ENCODE measurements at regions not wholly inside any gene's neighbourhood (a gene's known extent, or its start where the extent isn't known, plus 50 kb on each side); places are given as distances from the start of the nearest gene placed in this dataset.

- Histone ChIP-seq H3K4ac (ENCODE audit: low read depth in 1 of 2, low read length in 2 of 2) (peak overlapping the region in 1 of 2 experiments; percentile 49), H2BK15ac (ENCODE audit: low read depth, poor library complexity, severe bottlenecking) (no peak overlapping the region), H3K9ac (ENCODE audit: low read length) (peak overlapping the region; percentile 53), H3K9me3 (ENCODE audit: control insufficient read depth, low read length) (no peaks in the 10 kb centered on the region), H3K27me3 (ENCODE audit: control insufficient read depth in 1 of 2, insufficient read depth in 1 of 2, low read length in 2 of 2) (peaks cover 3 to 14% of the 10 kb centered on the region in 2 experiments), H3K27ac (ENCODE audit: low read length, poor library complexity, severe bottlenecking) (peak overlapping the region; percentile 80), H4K8ac (ENCODE audit: low read length) (no peak overlapping the region), H3K4me1 (ENCODE audit: control insufficient read depth, insufficient read depth, low read depth, low read length) (peaks cover 31% of the 10 kb centered on the region), H2BK5ac (ENCODE audit: low read depth, low read length, poor library complexity, severe bottlenecking) (peak overlapping the region; percentile 19), H2AK5ac (ENCODE audit: low read length, severe bottlenecking) (peak overlapping the region; percentile 69), H2BK120ac (ENCODE audit: low read depth, low read length) (no peak overlapping the region), H3K4me3 (ENCODE audit: insufficient read depth in 1 of 2, low read depth in 1 of 2, low read length in 2 of 2) (peak overlapping the region in 1 of 2 experiments; percentile 27), H3K79me1 (replicated peaks; ENCODE audit: low read length, poor library complexity, severe bottlenecking) (no peaks in the 10 kb centered on the region), H3K36me3 (ENCODE audit: control insufficient read depth in 1 of 2, insufficient read depth in 2 of 2, low read depth in 1 of 2, low read length in 2 of 2) (no peaks in the 10 kb centered on the region), H2AFZ (ENCODE audit: low read depth, low read length) (no peak overlapping the region), H3K23ac (ENCODE audit: low read length in 2 of 2) (no peak overlapping the region), H3K14ac (ENCODE audit: low read length in 2 of 2) (no peak overlapping the region), H4K91ac (ENCODE audit: low read length) (no peak overlapping the region), H2BK12ac (ENCODE audit: low read length in 2 of 2) (peak overlapping the region in 1 of 2 experiments; percentile 39), H3K18ac (ENCODE audit: low read depth in 1 of 2, low read length in 2 of 2) (peak overlapping the region; percentile 17 to 90), H3K4me2 (ENCODE audit: low read length, poor library complexity, severe bottlenecking) (peak overlapping the region; percentile 63)
- 88% methylated on average over 3 of the region's 4 CpGs for WGBS
- DNase-seq, result no peak
Measured at GRCh38 chr16:14013145-14013570, 58.0 kb upstream of the MRTFB start.

- Histone ChIP-seq H3K79me1 (replicated peaks; ENCODE audit: low read length, poor library complexity, severe bottlenecking) (no peaks in the 10 kb centered on the region), H3K4me2 (ENCODE audit: low read length, poor library complexity, severe bottlenecking) (peak overlapping the region; percentile 74), H2BK12ac (ENCODE audit: low read length in 2 of 2) (peak overlapping the region in 1 of 2 experiments; percentile 39), H2AK5ac (ENCODE audit: low read length, severe bottlenecking) (no peak overlapping the region), H2BK15ac (ENCODE audit: low read depth, poor library complexity, severe bottlenecking) (no peak overlapping the region), H3K18ac (ENCODE audit: low read depth in 1 of 2, low read length in 2 of 2) (peak overlapping the region; percentile 35 to 75), H4K8ac (ENCODE audit: low read length) (no peak overlapping the region), H3K9ac (ENCODE audit: low read length) (peak overlapping the region; percentile 44), H3K27ac (ENCODE audit: low read length, poor library complexity, severe bottlenecking) (peak overlapping the region; percentile 80), H3K36me3 (ENCODE audit: control insufficient read depth in 1 of 2, insufficient read depth in 2 of 2, low read depth in 1 of 2, low read length in 2 of 2) (no peaks in the 10 kb centered on the region), H3K9me3 (ENCODE audit: control insufficient read depth, low read length) (no peaks in the 10 kb centered on the region), H3K14ac (ENCODE audit: low read length in 2 of 2) (no peak overlapping the region), H3K23ac (ENCODE audit: low read length in 2 of 2) (no peak overlapping the region), H2AFZ (ENCODE audit: low read depth, low read length) (no peak overlapping the region), H2BK120ac (ENCODE audit: low read depth, low read length) (no peak overlapping the region), H3K27me3 (ENCODE audit: control insufficient read depth in 1 of 2, insufficient read depth in 1 of 2, low read length in 2 of 2) (peaks cover 3 to 14% of the 10 kb centered on the region in 2 experiments), H3K4me1 (ENCODE audit: control insufficient read depth, insufficient read depth, low read depth, low read length) (peaks cover 31% of the 10 kb centered on the region), H2BK5ac (ENCODE audit: low read depth, low read length, poor library complexity, severe bottlenecking) (peak overlapping the region; percentile 31), H3K4ac (ENCODE audit: low read depth in 1 of 2, low read length in 2 of 2) (peak overlapping the region in 1 of 2 experiments; percentile 49), H3K4me3 (ENCODE audit: insufficient read depth in 1 of 2, low read depth in 1 of 2, low read length in 2 of 2) (peak overlapping the region in 1 of 2 experiments; percentile 12), H4K91ac (ENCODE audit: low read length) (no peak overlapping the region)
- peak; percentile 88 for DNase-seq
- 49% methylated on average over 11 of the region's 13 CpGs for WGBS
Measured at GRCh38 chr16:14013571-14014283, 57.4 kb upstream of the MRTFB start.

- H3K79me1 ChIP-seq (replicated peaks; ENCODE audit: low read length, poor library complexity, severe bottlenecking), result no peaks in the 10 kb centered on the region
- 75% methylated on average over 5 of the region's 5 CpGs for WGBS
Measured at GRCh38 chr16:14014284-14014625, 56.9 kb upstream of the MRTFB start.

GRCh38 chr16:14015033-14015432 is 56.1 kb upstream of the MRTFB start:
- peak; percentile 25 for DNase-seq
- Histone ChIP-seq H3K4me2 (ENCODE audit: low read length, poor library complexity, severe bottlenecking) (no peak overlapping the region), H2AK5ac (ENCODE audit: low read length, severe bottlenecking) (no peak overlapping the region), H3K4me1 (ENCODE audit: control insufficient read depth, insufficient read depth, low read depth, low read length) (peaks cover 31% of the 10 kb centered on the region), H3K9me3 (ENCODE audit: control insufficient read depth, low read length) (no peaks in the 10 kb centered on the region), H3K4ac (ENCODE audit: low read depth in 1 of 2, low read length in 2 of 2) (no peak overlapping the region), H3K9ac (ENCODE audit: low read length) (peak overlapping the region; percentile 4), H3K79me1 (replicated peaks; ENCODE audit: low read length, poor library complexity, severe bottlenecking) (no peaks in the 10 kb centered on the region), H3K27me3 (ENCODE audit: control insufficient read depth in 1 of 2, insufficient read depth in 1 of 2, low read length in 2 of 2) (peaks cover 0 to 2% of the 10 kb centered on the region in 2 experiments), H3K27ac (ENCODE audit: low read length, poor library complexity, severe bottlenecking) (peak overlapping the region; percentile 12), H3K14ac (ENCODE audit: low read length in 2 of 2) (no peak overlapping the region), H3K23ac (ENCODE audit: low read length in 2 of 2) (no peak overlapping the region), H3K4me3 (ENCODE audit: insufficient read depth in 1 of 2, low read depth in 1 of 2, low read length in 2 of 2) (peak overlapping the region in 1 of 2 experiments; percentile 37), H4K8ac (ENCODE audit: low read length) (no peak overlapping the region), H4K91ac (ENCODE audit: low read length) (no peak overlapping the region), H2BK15ac (ENCODE audit: low read depth, poor library complexity, severe bottlenecking) (no peak overlapping the region), H2AFZ (ENCODE audit: low read depth, low read length) (no peak overlapping the region), H2BK120ac (ENCODE audit: low read depth, low read length) (no peak overlapping the region), H2BK5ac (ENCODE audit: low read depth, low read length, poor library complexity, severe bottlenecking) (no peak overlapping the region), H3K36me3 (ENCODE audit: control insufficient read depth in 1 of 2, insufficient read depth in 2 of 2, low read depth in 1 of 2, low read length in 2 of 2) (no peaks in the 10 kb centered on the region), H2BK12ac (ENCODE audit: low read length in 2 of 2) (no peak overlapping the region), H3K18ac (ENCODE audit: low read depth in 1 of 2, low read length in 2 of 2) (no peak overlapping the region)
- WGBS, result 85% methylated on average over 4 of the region's 4 CpGs

More at GRCh38 chr16:14014284-14014625, 56.9 kb upstream of the MRTFB start:
- Histone ChIP-seq H3K4ac (ENCODE audit: low read depth in 1 of 2, low read length in 2 of 2) (no peak overlapping the region), H3K9ac (ENCODE audit: low read length) (peak overlapping the region; percentile 44), H2AFZ (ENCODE audit: low read depth, low read length) (no peak overlapping the region), H3K14ac (ENCODE audit: low read length in 2 of 2) (no peak overlapping the region), H2BK12ac (ENCODE audit: low read length in 2 of 2) (no peak overlapping the region), H3K27ac (ENCODE audit: low read length, poor library complexity, severe bottlenecking) (peak overlapping the region; percentile 78), H2AK5ac (ENCODE audit: low read length, severe bottlenecking) (no peak overlapping the region), H4K8ac (ENCODE audit: low read length) (no peak overlapping the region), H3K18ac (ENCODE audit: low read depth in 1 of 2, low read length in 2 of 2) (no peak overlapping the region), H3K36me3 (ENCODE audit: control insufficient read depth in 1 of 2, insufficient read depth in 2 of 2, low read depth in 1 of 2, low read length in 2 of 2) (no peaks in the 10 kb centered on the region), H4K91ac (ENCODE audit: low read length) (no peak overlapping the region), H3K4me1 (ENCODE audit: control insufficient read depth, insufficient read depth, low read depth, low read length) (peaks cover 31% of the 10 kb centered on the region), H3K4me2 (ENCODE audit: low read length, poor library complexity, severe bottlenecking) (no peak overlapping the region), H2BK15ac (ENCODE audit: low read depth, poor library complexity, severe bottlenecking) (no peak overlapping the region), H3K9me3 (ENCODE audit: control insufficient read depth, low read length) (no peaks in the 10 kb centered on the region), H3K23ac (ENCODE audit: low read length in 2 of 2) (no peak overlapping the region), H2BK120ac (ENCODE audit: low read depth, low read length) (no peak overlapping the region), H3K27me3 (ENCODE audit: control insufficient read depth in 1 of 2, insufficient read depth in 1 of 2, low read length in 2 of 2) (peaks cover 0 to 10% of the 10 kb centered on the region in 2 experiments), H2BK5ac (ENCODE audit: low read depth, low read length, poor library complexity, severe bottlenecking) (no peak overlapping the region), H3K4me3 (ENCODE audit: insufficient read depth in 1 of 2, low read depth in 1 of 2, low read length in 2 of 2) (peak overlapping the region in 1 of 2 experiments; percentile 12)
- no peak for DNase-seq

All from mesenchymal stem cell (in vitro differentiated cells and primary cell).